ENCODE measurements at regions not wholly inside any gene's neighbourhood (a gene's known extent, or its start where the extent isn't known, plus 50 kb on each side); places are given as distances from the start of the nearest gene placed in this dataset.

DNA sequence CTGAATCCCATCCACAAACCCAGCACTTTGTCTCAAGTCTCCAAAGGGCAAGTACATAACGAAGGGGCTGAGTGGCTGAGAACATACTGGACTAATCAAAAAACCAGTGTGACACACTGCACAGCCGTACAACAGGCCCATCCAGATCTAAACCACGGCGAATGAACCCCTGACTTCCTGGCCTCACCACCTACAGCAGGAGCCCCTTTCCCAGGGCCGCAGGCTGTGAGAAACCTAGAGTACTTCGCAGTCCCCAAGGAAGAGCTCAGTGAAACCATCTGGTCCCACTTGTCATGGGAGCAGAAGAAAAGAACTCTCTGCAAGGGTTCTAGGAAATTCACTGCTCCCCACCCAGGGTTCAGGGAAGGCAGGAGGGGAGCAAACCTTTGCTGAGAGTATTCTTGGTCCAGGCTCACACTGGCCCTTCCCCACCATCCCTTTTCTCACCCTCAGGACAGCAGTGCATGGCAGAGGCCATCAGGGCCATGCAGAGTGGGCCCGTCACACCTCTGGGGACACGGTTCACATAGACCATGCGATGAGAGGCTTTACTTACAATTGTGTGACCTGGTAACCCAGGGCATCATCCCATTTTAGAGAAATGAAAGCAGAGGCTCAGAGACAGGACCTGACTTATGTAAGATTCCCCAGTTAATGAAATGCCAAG lies 192.8 kb downstream of the BCL11B start:
- no peak for DNase-seq (ENCODE audit: low read depth)
- TF ChIP-seq, protein P1, sequence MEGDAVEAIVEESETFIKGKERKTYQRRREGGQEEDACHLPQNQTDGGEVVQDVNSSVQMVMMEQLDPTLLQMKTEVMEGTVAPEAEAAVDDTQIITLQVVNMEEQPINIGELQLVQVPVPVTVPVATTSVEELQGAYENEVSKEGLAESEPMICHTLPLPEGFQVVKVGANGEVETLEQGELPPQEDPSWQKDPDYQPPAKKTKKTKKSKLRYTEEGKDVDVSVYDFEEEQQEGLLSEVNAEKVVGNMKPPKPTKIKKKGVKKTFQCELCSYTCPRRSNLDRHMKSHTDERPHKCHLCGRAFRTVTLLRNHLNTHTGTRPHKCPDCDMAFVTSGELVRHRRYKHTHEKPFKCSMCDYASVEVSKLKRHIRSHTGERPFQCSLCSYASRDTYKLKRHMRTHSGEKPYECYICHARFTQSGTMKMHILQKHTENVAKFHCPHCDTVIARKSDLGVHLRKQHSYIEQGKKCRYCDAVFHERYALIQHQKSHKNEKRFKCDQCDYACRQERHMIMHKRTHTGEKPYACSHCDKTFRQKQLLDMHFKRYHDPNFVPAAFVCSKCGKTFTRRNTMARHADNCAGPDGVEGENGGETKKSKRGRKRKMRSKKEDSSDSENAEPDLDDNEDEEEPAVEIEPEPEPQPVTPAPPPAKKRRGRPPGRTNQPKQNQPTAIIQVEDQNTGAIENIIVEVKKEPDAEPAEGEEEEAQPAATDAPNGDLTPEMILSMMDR (IDR thresholded peaks at IDR 0.05; ENCODE audit: control insufficient read depth, extremely low read depth, insufficient read depth) = no peak
- H3K4me3 ChIP-seq (ENCODE audit: low read depth, low read length) = no peak overlapping the region

DNA sequence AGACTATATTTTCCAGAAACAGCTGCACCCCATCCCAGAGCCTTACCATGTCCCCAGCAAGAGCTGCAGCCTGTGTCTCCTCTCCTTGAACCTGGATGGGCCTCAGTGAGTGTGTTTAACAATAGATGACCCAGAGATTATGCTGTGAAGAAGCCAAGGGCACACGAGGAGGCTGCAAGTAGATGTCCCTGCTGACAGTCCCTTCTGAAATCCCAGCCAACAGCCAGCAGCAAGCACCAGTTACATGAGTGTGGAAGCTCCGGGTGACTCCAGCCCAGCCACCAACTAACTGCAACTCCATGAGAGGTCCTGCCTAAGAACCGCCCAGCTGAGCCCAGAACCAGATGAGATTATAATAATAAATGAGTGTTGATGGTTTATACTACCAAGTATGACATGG lies 191.7 kb downstream of the BCL11B start:
- TF ChIP-seq, protein P1 (IDR thresholded peaks at IDR 0.05; ENCODE audit: control insufficient read depth, extremely low read depth, insufficient read depth) = no peak
- no peak overlapping the region for H3K4me3 ChIP-seq (ENCODE audit: low read depth, low read length)
- no peak for DNase-seq (ENCODE audit: low read depth)

DNA sequence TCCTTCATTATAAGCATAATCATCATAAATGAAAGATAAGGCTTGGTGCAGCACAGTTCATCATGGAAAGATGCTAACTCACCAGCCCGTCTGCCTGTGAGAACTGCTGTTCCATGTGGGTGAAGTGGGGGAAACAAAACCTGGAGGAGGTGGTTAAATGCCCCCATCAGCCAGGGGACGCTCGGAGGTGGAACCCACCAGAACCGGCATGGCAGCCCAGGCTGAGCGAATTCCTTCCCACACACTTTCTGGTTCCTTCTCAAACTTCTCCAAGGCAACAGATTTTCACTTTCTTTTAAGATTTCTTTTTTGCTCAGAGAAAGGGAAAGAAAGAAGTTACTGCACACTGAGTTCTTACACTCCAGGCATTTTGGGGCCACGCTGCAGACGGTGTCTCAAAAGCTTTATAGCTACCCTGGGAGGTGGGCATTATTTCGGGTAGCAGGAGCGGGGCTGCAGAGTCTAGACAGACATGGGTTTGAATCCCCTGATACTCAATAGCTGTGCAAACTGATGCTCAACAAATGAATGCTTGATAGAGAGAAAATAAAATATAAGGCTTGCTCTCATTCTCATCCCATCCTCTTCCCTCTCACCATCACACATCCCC lies 190.7 kb downstream of the BCL11B start:
- DNase-seq (ENCODE audit: low read depth) = no peak
- H3K4me3 ChIP-seq (ENCODE audit: low read depth, low read length) = no peak overlapping the region
- TF ChIP-seq, protein P1 (IDR thresholded peaks at IDR 0.05; ENCODE audit: control insufficient read depth, extremely low read depth, insufficient read depth) = no peak

DNA sequence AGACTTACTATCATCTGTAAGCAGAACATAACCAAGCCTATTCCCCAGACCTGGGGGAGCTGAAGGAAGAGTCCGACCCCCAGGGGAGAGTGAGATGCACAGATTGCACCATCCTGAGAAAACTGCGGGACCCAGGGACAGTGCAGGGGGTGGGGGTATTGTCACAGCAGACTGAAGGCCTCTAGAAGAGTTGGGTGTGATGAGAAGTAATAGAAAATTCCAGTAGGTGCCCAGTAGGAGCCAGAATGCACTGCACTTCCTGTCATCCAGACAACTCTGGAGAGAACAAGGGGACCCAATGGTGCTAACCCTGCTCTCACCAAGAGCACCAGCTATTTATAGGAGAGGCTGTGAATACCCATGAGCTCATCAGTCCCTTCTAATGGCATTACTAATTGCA lies 190.1 kb downstream of the BCL11B start:
- DNase-seq (ENCODE audit: low read depth) = no peak
- TF ChIP-seq, protein P1 (IDR thresholded peaks at IDR 0.05; ENCODE audit: control insufficient read depth, extremely low read depth, insufficient read depth) = no peak
- no peak overlapping the region for H3K4me3 ChIP-seq (ENCODE audit: low read depth, low read length)

DNA sequence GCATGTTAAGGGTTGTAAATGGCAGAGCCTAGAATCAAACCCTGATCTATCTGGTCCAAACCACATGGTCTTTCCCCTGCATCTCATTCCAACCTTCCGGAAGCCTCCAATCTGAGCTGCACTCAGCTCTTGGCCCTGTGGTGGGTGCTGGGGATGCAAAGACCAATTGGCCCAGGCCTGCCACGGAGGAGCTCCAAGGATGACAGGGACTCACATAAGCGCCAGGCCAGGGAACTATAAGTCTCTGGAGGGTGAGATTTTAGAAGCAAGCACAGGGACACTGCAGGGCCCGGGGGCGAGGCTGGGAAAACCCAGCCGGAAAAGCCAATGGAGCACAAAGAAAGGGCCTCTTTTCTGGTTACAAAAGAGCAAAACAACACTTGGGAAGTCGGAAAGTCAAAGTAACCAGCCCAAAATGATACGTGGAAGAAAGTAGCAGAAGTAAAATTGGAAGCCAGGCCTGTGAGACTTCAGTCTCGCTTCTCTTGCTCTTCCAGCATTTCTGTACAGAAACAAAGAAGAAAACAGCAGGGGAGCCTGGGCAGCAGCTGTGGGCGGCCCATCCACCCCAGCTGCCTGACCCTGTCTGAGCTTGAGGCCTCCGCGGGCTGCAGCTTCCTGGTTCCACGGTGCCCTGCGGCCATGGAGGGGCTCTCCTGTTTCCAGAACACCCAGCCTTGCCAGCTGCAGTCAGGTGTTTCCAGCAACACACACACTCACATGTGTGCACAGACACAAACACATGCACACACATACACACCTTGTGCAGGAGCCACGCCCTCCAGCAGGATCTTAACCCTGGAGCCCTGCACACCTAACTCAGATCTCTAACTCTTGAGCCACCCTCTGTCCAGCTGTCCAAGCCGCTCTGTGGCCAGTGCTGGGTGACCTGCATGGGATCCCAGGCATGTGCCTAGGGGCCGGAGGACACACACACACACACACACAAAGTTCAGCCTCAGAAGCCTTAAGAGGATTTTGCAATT lies 178.2 kb downstream of the BCL11B start:
- TF ChIP-seq, protein P1 (IDR thresholded peaks at IDR 0.05; ENCODE audit: control insufficient read depth, extremely low read depth, insufficient read depth) = no peak
- no peak overlapping the region for H3K4me3 ChIP-seq (ENCODE audit: low read depth, low read length)
- no peak for DNase-seq (ENCODE audit: low read depth)

DNA sequence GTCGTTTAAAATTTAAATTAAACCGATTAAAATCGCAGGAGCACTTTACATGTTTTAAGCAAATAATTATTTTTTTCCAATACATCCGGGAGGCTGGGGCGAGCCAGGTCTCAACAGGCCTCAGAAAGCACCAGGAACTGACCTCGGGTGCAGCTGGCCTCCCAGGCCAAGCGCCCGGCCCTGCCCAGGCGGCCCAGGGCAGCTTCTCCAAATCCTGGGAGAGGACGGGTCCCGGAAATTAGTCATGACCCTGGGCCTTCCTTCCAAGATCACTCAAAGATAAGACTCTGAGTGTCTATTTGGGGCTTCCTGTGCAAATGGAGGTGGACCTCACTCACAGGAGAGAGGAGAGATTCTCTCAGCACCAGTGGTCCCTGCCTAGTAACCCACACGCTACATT lies 177.1 kb downstream of the BCL11B start:
- TF ChIP-seq, protein P1 (IDR thresholded peaks at IDR 0.05; ENCODE audit: control insufficient read depth, extremely low read depth, insufficient read depth) = no peak
- no peak for DNase-seq (ENCODE audit: low read depth)
- no peak overlapping the region for H3K4me3 ChIP-seq (ENCODE audit: low read depth, low read length)

All from LNCaP clone FGC (cell line).